ENCODE measurements at regions not wholly inside any gene's neighbourhood (a gene's known extent, or its start where the extent isn't known, plus 50 kb on each side); places are given as distances from the start of the nearest gene placed in this dataset.

- TF ChIP-seq TCF12 (IDR thresholded peaks at IDR 0.05; ENCODE audit: low read depth), result no peak
- no peak for TF ChIP-seq EP300 (IDR thresholded peaks at IDR 0.05; ENCODE audit: borderline replicate concordance)
- no peak for TF ChIP-seq CREB1 (IDR thresholded peaks at IDR 0.05; ENCODE audit: low read depth)
- no peak for TF ChIP-seq FOXM1 (IDR thresholded peaks at IDR 0.05; ENCODE audit: borderline replicate concordance, low read depth)
- TF ChIP-seq USF1 (IDR thresholded peaks at IDR 0.05), result no peak
- no peak for TF ChIP-seq YY1 (IDR thresholded peaks at IDR 0.05; ENCODE audit: low read depth)
- no peak for TF ChIP-seq NFIC (IDR thresholded peaks at IDR 0.05)
- TF ChIP-seq CEBPB (IDR thresholded peaks at IDR 0.05), result no peak
- no peak for TF ChIP-seq MAX (IDR thresholded peaks at IDR 0.05)
- no peak for TF ChIP-seq TAF1 (IDR thresholded peaks at IDR 0.05; ENCODE audit: low read depth)
- no peak for TF ChIP-seq TEAD4 (IDR thresholded peaks at IDR 0.05)
- no peak for TF ChIP-seq REST (IDR thresholded peaks at IDR 0.05; ENCODE audit: low read depth)
- no peak for TF ChIP-seq RAD21 (IDR thresholded peaks at IDR 0.05; ENCODE audit: low read depth)
- no peak for TF ChIP-seq EGR1 (IDR thresholded peaks at IDR 0.05)
- no peak for TF ChIP-seq ZBTB7A (IDR thresholded peaks at IDR 0.05; ENCODE audit: low read depth)
Measured at GRCh38 chr16:31712064-31712540, 161.5 kb upstream of the ZNF267 start.

- TF ChIP-seq FOXM1 (IDR thresholded peaks at IDR 0.05; ENCODE audit: borderline replicate concordance, low read depth) (no peak), MAX (IDR thresholded peaks at IDR 0.05) (no peak), REST (IDR thresholded peaks at IDR 0.05; ENCODE audit: low read depth) (no peak), YY1 (IDR thresholded peaks at IDR 0.05; ENCODE audit: low read depth) (peak; percentile 86), EP300 (IDR thresholded peaks at IDR 0.05; ENCODE audit: borderline replicate concordance) (no peak), USF1 (IDR thresholded peaks at IDR 0.05) (no peak), EGR1 (IDR thresholded peaks at IDR 0.05) (no peak), CEBPB (IDR thresholded peaks at IDR 0.05) (no peak), NFIC (IDR thresholded peaks at IDR 0.05) (no peak), RAD21 (IDR thresholded peaks at IDR 0.05; ENCODE audit: low read depth) (no peak), TCF12 (IDR thresholded peaks at IDR 0.05; ENCODE audit: low read depth) (no peak), TAF1 (IDR thresholded peaks at IDR 0.05; ENCODE audit: low read depth) (peak; percentile 90), ZBTB7A (IDR thresholded peaks at IDR 0.05; ENCODE audit: low read depth) (peak; percentile 60; the same call in 1 of the 2 replicates), CREB1 (IDR thresholded peaks at IDR 0.05; ENCODE audit: low read depth) (no peak), TEAD4 (IDR thresholded peaks at IDR 0.05) (no peak)
Measured at GRCh38 chr16:31713071-31713944, 160.3 kb upstream of the ZNF267 start.

GRCh38 chr16:31713945-31714902, 159.4 kb upstream of the ZNF267 start:
- no peak for TF ChIP-seq TEAD4 (IDR thresholded peaks at IDR 0.05)
- TF ChIP-seq EGR1 (IDR thresholded peaks at IDR 0.05), result no peak
- TF ChIP-seq TCF12 (IDR thresholded peaks at IDR 0.05; ENCODE audit: low read depth), result no peak
- TF ChIP-seq RAD21 (IDR thresholded peaks at IDR 0.05; ENCODE audit: low read depth), result no peak
- no peak for TF ChIP-seq EP300 (IDR thresholded peaks at IDR 0.05; ENCODE audit: borderline replicate concordance)
- TF ChIP-seq YY1 (IDR thresholded peaks at IDR 0.05; ENCODE audit: low read depth), result no peak
- no peak for TF ChIP-seq NFIC (IDR thresholded peaks at IDR 0.05)
- TF ChIP-seq FOXM1 (IDR thresholded peaks at IDR 0.05; ENCODE audit: borderline replicate concordance, low read depth), result no peak
- TF ChIP-seq MAX (IDR thresholded peaks at IDR 0.05), result no peak
- no peak for TF ChIP-seq ZBTB7A (IDR thresholded peaks at IDR 0.05; ENCODE audit: low read depth)

- TF ChIP-seq EP300 (IDR thresholded peaks at IDR 0.05; ENCODE audit: borderline replicate concordance) (no peak), USF1 (IDR thresholded peaks at IDR 0.05) (no peak), RAD21 (IDR thresholded peaks at IDR 0.05; ENCODE audit: low read depth) (no peak), CEBPB (IDR thresholded peaks at IDR 0.05) (no peak), YY1 (IDR thresholded peaks at IDR 0.05; ENCODE audit: low read depth) (no peak), EGR1 (IDR thresholded peaks at IDR 0.05) (no peak), TAF1 (IDR thresholded peaks at IDR 0.05; ENCODE audit: low read depth) (no peak), REST (IDR thresholded peaks at IDR 0.05; ENCODE audit: low read depth) (no peak), NFIC (IDR thresholded peaks at IDR 0.05) (no peak), CREB1 (IDR thresholded peaks at IDR 0.05; ENCODE audit: low read depth) (no peak), TEAD4 (IDR thresholded peaks at IDR 0.05) (no peak), TCF12 (IDR thresholded peaks at IDR 0.05; ENCODE audit: low read depth) (no peak), ZBTB7A (IDR thresholded peaks at IDR 0.05; ENCODE audit: low read depth) (no peak), FOXM1 (IDR thresholded peaks at IDR 0.05; ENCODE audit: borderline replicate concordance, low read depth) (no peak), MAX (IDR thresholded peaks at IDR 0.05) (no peak)
Measured at GRCh38 chr16:31714903-31715504, 158.6 kb upstream of the ZNF267 start.

Measured in Ishikawa (cell line).